ENCODE measurements at regions not wholly inside any gene's neighbourhood (a gene's known extent, or its start where the extent isn't known, plus 50 kb on each side); places are given as distances from the start of the nearest gene placed in this dataset.

DNA sequence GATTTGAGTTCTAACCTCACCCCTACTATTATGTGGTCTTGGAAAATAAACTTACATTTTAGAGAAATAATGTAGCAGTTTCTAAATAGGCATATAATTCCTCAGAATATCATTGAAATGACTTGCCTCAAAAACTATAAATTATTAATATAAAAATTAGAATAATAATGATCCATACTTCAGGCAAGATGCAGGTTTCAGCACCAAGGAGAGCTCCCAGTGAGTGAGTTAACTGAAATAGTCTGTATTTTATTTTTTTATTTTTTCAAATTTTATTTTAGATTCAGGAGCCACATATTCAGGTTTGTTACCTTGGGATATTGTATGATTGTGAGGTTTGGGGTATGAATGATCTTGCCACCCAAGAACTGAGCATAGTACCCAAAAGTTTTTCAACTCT lies 472.2 kb upstream of the DCC start:
- Histone ChIP-seq H3K36me3 (replicated peaks) (no peaks in the 10 kb centered on the region), H3K27me3 (replicated peaks) (no peaks in the 10 kb centered on the region), H3K4me3 (ENCODE audit: low read depth, low read length) (no peak overlapping the region), H3K27ac (no peak overlapping the region)
- peak; percentile 5 for DNase-seq
- TF ChIP-seq, protein P1, sequence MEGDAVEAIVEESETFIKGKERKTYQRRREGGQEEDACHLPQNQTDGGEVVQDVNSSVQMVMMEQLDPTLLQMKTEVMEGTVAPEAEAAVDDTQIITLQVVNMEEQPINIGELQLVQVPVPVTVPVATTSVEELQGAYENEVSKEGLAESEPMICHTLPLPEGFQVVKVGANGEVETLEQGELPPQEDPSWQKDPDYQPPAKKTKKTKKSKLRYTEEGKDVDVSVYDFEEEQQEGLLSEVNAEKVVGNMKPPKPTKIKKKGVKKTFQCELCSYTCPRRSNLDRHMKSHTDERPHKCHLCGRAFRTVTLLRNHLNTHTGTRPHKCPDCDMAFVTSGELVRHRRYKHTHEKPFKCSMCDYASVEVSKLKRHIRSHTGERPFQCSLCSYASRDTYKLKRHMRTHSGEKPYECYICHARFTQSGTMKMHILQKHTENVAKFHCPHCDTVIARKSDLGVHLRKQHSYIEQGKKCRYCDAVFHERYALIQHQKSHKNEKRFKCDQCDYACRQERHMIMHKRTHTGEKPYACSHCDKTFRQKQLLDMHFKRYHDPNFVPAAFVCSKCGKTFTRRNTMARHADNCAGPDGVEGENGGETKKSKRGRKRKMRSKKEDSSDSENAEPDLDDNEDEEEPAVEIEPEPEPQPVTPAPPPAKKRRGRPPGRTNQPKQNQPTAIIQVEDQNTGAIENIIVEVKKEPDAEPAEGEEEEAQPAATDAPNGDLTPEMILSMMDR (IDR thresholded peaks at IDR 0.05; ENCODE audit: low read depth, low read length, missing control alignments) = no peak
- in situ Hi-C loops (cut with HindIII; ENCODE audit: low pct_ligation_motif_present, low sequenced_read_pairs) = no loop called here

DNA sequence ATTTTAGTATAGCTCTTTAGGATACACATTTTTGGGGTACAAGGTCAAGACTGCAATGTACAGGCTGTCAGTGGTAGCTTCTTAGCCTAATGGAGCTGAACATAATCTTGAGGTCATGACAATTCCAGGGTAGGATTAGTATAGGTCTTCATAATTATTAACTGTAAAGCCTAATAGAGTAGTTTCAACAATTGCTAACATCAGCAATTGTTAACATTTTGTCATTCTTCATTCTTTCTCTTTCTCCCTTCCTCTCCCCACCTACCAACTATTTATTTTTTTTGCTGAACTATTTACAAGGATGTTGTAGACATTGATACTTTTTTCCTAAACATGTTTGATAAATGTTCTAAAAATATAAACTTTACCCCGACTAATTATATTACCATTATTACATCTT lies 461.3 kb upstream of the DCC start:
- no peak overlapping the region for H3K4me3 ChIP-seq (ENCODE audit: low read depth, low read length)
- H3K27ac ChIP-seq = no peak overlapping the region
- TF ChIP-seq, protein P1 (IDR thresholded peaks at IDR 0.05; ENCODE audit: low read depth, low read length, missing control alignments) = no peak
- H3K36me3 ChIP-seq (replicated peaks) = no peaks in the 10 kb centered on the region
- no peaks in the 10 kb centered on the region for H3K27me3 ChIP-seq (replicated peaks)
- DNase-seq = no peak
- in situ Hi-C loops (cut with HindIII; ENCODE audit: low pct_ligation_motif_present, low sequenced_read_pairs) = no loop called here

DNA sequence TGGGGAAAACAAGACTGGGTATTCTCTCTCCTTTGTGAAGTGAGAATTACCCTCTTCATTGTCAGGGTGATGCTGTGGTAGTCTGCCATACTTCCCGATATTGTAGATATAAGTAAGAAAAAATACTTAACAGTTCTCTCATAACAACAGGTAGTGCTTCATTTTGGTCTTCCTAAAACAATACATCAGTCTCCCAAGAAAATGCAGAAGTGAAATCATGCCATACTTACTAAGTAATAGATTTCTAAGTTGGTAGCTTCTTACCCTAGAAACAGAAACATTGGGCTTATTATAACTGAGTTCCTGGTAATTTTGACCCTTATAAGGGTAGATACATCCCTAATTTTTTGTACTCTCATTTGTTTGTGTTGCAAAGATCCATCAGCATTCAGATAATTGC lies 460.7 kb upstream of the DCC start:
- in situ Hi-C loops (cut with HindIII; ENCODE audit: low pct_ligation_motif_present, low sequenced_read_pairs) = no loop called here
- Histone ChIP-seq H3K27ac (no peak overlapping the region), H3K27me3 (replicated peaks) (no peaks in the 10 kb centered on the region), H3K4me3 (ENCODE audit: low read depth, low read length) (no peak overlapping the region), H3K36me3 (replicated peaks) (no peaks in the 10 kb centered on the region)
- TF ChIP-seq, protein P1 (IDR thresholded peaks at IDR 0.05; ENCODE audit: low read depth, low read length, missing control alignments) = no peak
- no peak for DNase-seq

DNA sequence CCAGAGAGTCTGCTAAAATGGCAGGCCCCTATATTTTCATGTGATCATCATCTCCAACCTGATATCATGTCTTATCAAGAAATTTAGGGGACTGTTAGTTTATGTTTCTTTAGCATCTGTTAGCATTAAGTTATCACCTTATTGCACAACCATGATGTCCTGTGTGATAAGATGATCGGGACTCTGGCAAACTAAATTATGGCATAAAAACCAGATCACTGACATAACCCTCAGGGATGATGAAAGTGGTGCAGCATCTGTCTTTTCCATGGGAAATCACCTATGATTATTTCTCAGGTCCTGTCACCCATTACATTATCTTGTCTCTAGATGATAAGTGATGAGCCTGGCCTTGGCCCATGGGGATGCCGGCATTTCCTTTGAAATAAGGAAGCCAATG lies 458.6 kb upstream of the DCC start:
- TF ChIP-seq, protein P1 (IDR thresholded peaks at IDR 0.05; ENCODE audit: low read depth, low read length, missing control alignments) = no peak
- no peaks in the 10 kb centered on the region for H3K27me3 ChIP-seq (replicated peaks)
- in situ Hi-C loops (cut with HindIII; ENCODE audit: low pct_ligation_motif_present, low sequenced_read_pairs) = no loop called here
- H3K27ac ChIP-seq = no peak overlapping the region
- no peak overlapping the region for H3K4me3 ChIP-seq (ENCODE audit: low read depth, low read length)
- H3K36me3 ChIP-seq (replicated peaks) = no peaks in the 10 kb centered on the region
- no peak for DNase-seq

DNA sequence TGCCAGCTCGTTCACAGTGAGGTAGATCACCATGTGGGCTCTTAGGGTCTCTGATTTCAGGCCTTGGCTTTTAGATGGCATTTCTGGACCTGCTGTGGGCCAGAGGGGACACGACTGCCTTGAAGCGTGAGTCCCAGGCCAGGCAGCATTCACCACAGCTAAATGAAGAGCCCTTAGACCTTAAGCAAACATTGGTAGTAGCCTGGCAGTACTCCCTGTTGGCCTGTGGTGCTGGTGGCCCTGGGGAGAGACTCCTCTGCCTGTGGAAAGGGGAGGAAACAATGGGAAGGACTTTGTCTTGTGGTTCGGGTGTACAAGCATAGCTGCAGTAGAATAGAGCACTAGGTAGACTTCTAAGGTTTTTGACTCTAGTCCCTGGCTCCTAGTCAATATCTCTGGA lies 456.0 kb upstream of the DCC start:
- TF ChIP-seq, protein P1 (IDR thresholded peaks at IDR 0.05; ENCODE audit: low read depth, low read length, missing control alignments) = no peak
- H3K27ac ChIP-seq = no peak overlapping the region
- DNase-seq = no peak
- in situ Hi-C loops (cut with HindIII; ENCODE audit: low pct_ligation_motif_present, low sequenced_read_pairs) = no loop called here
- H3K4me3 ChIP-seq (ENCODE audit: low read depth, low read length) = no peak overlapping the region
- H3K36me3 ChIP-seq (replicated peaks) = no peaks in the 10 kb centered on the region
- no peaks in the 10 kb centered on the region for H3K27me3 ChIP-seq (replicated peaks)

DNA sequence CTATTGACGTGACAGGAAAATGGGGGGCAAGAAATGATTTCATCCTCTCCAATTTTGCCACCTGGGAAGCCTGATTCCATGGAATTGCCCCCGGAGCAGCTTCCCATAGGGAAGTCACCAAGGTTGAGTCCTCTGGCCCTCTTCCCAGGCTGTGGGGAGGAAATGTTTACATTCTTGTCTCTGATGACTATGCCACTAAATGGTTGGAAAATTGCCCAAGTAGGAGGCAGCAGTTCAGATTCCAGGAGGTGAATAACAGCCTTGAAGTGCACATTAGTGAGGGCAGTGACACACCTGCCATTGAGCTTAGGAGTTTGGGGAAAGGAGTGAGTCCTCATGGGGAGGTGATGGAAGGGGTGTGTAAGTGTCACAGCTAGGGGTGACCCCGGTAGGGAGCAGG lies 449.2 kb upstream of the DCC start:
- in situ Hi-C loops (cut with HindIII; ENCODE audit: low pct_ligation_motif_present, low sequenced_read_pairs) = no loop called here
- no peak overlapping the region for H3K4me3 ChIP-seq (ENCODE audit: low read depth, low read length)
- no peaks in the 10 kb centered on the region for H3K36me3 ChIP-seq (replicated peaks)
- no peaks in the 10 kb centered on the region for H3K27me3 ChIP-seq (replicated peaks)
- H3K27ac ChIP-seq = no peak overlapping the region
- TF ChIP-seq, protein P1 (IDR thresholded peaks at IDR 0.05; ENCODE audit: low read depth, low read length, missing control alignments) = no peak
- DNase-seq = no peak

Data from brain microvascular endothelial cell (primary cell).